ENCODE measurements at regions not wholly inside any gene's neighbourhood (a gene's known extent, or its start where the extent isn't known, plus 50 kb on each side); places are given as distances from the start of the nearest gene placed in this dataset.

- TF ChIP-seq JUND (IDR thresholded peaks at IDR 0.05; ENCODE audit: low read length) (no peak), POLR2A (IDR thresholded peaks at IDR 0.05; ENCODE audit: control extremely low read depth in 1 of 2, low read depth in 2 of 2, low read length in 2 of 2) (no peak), MAFK (IDR thresholded peaks at IDR 0.05; ENCODE audit: low read depth, low read length) (no peak), EP300 (IDR thresholded peaks at IDR 0.05; ENCODE audit: borderline replicate concordance in 1 of 2, low read depth in 2 of 2, low read length in 2 of 2) (no peak)
- TF ChIP-seq, protein P1, sequence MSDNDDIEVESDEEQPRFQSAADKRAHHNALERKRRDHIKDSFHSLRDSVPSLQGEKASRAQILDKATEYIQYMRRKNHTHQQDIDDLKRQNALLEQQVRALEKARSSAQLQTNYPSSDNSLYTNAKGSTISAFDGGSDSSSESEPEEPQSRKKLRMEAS (IDR thresholded peaks at IDR 0.05): no peak
Measured at GRCh38 chr18:60019463-60019840, 119.7 kb downstream of the PMAIP1 start.

Measured in H1 (cell line).